Right hindlimb (tissue), 1 donor: ENCODE measurements at regions not wholly inside any gene's neighbourhood (a gene's known extent, or its start where the extent isn't known, plus 50 kb on each side); places are given as distances from the start of the nearest gene placed in this dataset.
"Not testable (repeated sequence)": the region's sequence is repeated elsewhere in the genome, so short reads cannot be mapped to it uniquely, and the experiment has no call there.

Experiments
- DNase-seq: peaks from one replicate; pipeline ENCODE4 v3.0.0-alpha.2; 2018

GRCh38 chr1:103344930-103345329, 180.6 kb upstream of the RNPC3 start:
- no peak for DNase-seq

DNA sequence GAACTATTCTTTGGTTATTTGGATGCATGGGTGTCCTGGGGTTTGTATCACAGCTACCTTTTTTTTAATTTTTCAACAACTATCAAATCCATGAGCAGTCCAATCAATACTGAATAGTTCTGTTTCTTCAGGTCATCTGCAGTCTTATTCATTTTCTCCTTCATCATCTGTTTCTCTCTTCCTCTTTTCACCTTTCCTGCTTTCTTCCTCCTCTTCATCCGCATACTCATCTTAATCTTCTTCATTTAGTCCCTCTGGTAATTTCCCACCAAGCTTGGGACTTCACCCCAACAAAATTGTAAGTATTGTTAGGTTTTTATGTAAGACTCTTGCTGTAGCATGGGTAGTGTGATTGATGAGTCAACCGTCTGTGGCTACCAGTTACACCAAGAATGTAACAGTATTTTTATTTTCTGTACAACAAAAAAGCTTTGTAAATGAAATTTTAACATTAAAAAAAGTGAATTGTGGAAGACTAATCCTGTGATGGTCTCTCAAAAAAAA, 184.1 kb upstream of the RNPC3 start:
- DNase-seq = no peak

DNA sequence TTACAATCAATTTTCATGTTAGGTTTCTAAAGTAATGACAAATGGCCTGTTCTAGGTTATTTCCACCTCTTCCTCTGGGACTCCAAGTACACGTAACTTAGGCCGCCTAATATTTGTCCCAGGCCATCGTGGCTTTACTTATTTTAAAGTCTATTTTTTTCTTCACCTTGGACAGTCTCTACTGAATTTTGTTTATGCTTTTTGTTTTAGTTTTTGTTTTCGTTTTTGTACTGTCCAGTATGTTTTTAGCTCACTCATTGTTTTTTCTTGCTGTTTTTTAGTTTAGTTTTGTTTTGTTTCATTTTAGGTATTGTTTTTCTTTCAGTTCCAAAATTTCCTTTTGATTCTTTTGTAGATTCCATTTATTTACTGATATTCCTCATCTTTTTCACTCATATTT, 187.7 kb upstream of the RNPC3 start:
- no peak for DNase-seq

- DNase-seq = peak; percentile 23
Measured at GRCh38 chr1:103336408-103336807, 189.1 kb upstream of the RNPC3 start.

DNA sequence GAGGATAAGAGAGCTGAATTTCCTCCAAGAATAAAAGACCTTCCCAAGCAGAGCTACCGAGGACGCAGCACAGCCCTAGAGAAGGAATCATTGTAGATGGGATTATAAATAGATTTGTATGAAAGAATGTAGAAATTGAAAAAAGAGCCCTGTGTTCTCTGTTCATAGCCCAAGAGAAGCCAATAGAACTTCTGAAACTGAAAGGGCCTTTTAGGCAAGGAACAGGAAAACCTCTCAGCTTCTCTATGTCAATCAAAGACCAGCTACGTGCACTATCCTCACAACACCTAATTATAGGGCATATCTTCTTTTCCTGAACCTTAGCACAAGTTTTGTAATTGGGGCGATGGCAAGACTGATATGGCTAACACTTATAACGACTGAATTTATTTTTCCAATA, 192.4 kb upstream of the RNPC3 start:
- DNase-seq = no peak

DNA sequence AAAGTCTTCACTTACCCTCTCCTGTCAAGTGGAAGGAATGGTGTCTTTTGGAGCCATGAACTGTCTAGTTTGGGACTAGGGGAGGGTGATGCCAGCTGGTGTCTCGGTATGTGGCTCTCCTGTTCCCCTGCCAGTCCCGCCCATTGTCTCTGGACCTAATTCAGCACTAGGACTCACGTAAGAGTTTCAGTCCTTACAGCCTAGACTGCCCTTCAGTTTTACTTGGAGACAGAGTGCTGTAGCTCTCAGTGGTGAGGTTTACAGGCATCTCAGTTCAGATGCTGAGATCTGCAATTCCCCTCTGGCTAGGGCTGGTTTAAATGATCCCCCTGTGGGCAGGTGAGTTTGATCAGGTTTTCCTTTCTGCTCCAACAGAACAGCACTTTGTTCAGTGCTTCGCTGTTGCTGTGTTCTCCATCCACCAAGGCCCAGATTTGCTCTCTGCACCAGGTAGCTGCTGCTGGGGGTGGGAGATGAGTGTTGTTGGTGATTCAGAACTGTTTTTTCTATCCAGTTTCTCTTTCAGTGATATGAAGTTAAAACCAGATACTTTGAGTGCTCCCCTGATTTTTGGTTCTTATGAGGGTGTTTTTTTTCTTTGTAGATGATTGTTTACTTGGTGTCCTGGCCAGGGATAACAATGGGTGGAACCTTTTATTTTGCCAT, 198.3 kb upstream of the RNPC3 start:
- no peak for DNase-seq

DNA sequence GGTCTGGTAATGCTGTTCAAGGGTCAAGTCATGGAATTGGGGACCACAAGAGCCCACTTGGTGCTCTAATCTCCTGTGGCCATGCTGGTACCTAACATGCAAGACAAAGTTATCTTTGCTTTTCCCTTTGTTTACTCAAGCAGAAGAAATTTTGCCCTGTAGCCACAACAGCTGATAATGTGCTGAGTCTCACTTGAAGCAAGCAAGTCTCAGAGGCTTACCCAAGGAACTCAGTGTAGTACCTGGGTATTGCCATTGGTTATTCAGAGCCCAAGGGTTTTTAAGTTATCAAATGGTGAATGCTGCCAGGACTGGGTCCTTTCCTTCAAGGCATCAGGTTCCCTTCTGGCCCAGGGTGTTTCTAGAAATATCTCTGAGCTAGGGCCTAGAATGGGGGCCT, 198.9 kb upstream of the RNPC3 start:
- no peak for DNase-seq

DNA sequence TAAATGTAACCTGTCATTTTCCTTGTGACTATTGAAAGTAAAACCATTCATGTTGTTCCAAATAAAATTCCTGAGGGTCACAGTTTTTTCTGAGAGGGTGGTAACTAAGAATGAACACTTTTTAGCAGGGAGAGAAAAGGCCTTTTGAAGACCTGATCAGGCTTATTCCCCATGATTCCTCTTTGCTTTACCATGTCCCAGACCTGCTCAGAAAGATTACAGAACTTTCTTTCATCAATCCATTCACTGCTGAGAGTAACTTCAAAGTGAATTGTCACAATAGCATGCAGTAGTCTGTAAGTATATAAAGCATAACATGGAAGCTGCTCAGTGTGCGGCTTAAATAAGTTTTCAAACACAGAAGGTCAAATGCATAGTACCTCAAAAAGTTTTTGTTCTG, 201.5 kb upstream of the COL11A1 start:
- DNase-seq = no peak

GRCh38 chr1:103307751-103308150, 199.4 kb upstream of the COL11A1 start:
- no peak for DNase-seq

- DNase-seq = peak; percentile 34
Measured at GRCh38 chr1:103283841-103284669, 175.7 kb upstream of the COL11A1 start.

GRCh38 chr1:103283371-103283770, 175.0 kb upstream of the COL11A1 start:
- DNase-seq = no peak

DNA sequence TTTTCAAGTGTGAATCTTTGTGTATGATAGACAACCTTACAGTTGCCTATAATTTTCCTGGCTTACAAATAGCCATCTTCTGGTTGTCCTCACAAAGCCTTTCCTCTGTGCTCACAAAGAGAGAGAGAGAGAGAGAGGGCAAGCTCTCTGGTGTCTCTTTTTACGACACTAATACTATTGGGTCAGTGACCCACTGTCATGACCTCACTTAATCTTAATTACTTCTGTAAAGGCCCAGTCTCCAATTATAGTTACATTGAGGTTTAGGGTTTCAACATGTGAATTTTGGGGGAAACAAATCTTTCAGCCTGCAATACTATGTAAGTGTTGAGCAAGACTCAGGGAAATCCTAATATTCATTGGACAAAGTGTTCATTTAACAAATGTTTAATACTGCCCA, 167.4 kb upstream of the COL11A1 start:
- DNase-seq = no peak

DNA sequence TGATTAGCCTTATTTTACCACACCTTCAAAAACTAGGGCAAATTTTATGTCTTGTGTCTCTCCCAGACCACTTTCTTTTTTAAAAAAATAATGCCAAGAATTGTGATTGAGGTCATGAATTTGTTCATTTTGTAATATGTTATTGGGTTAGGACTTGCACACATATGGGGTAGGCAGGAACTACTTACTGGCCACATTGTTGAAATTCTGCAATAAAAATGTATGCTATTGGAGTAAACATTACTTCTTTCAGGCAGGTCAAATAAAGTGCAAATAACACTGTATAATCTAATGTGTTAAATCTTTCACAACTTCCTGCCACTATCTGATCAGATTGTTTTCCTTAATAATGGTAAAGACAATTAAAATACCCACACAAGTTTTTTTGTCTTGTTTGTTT, 166.6 kb upstream of the COL11A1 start:
- DNase-seq = no peak

GRCh38 chr1:103273106-103273505, 164.8 kb upstream of the COL11A1 start:
- no peak for DNase-seq

DNA sequence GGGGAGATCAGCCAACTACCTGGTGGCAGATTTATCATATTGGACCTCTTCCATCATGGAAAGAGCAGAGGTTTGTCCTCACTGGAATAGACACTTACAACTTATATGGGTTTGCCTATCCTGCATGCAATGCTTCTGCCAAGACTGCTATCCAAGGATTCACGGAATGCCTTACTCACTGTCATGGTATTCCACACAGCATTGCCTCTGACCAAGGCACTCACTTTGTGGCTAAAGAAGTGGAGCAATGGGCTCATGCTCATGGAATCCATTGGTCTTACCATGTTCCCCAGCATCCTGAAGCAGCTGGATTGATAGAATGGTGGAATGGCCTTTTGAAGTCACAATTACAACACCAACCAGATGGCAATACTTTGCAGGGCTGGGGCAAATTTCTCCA, 163.1 kb upstream of the COL11A1 start:
- not testable (repeated sequence) for DNase-seq

DNA sequence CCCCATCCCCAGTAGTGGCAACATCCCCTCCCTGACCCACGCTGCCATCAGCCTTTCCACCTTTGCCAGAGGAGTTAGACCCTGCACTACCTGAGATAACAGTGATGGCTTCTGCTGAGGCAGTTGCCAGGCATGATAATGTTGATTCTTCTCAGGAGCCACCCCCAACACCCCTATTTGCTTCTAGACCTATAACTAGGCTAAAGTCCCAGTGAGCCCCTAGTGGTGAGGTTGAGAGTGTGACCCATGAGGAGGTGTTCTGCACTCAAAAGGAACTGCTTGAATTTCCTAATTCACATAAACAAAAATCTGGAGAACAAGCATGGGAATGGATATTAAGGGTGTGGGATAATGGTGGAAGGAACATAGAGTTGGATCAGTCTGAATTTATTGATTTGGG, 159.6 kb upstream of the COL11A1 start:
- DNase-seq = no peak

GRCh38 chr1:103267266-103267665, 158.9 kb upstream of the COL11A1 start:
- DNase-seq = no peak

- DNase-seq = no peak
Measured at GRCh38 chr1:103266036-103266435, 157.7 kb upstream of the COL11A1 start.

DNA sequence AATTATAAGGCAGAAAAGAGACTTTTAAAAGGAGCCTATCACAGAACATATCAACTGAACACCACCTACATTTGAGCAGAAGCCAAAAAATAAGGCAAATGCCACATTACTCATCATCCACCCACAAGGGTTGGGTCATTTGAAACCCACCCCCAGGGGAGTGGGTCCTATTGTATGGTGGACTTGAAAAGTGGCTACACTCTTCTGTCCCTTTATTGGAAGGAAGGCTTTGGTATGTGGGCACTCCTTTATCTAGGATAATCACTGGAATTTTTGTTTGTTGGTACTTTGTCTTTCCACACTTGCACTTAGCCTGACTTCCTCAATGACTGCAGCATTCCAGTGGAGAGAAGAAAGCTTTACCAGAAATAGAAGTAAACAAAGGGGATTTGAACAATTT, 157.2 kb upstream of the COL11A1 start:
- no peak for DNase-seq

GRCh38 chr1:103259982-103260381, 151.7 kb upstream of the COL11A1 start:
- DNase-seq = no peak

- no peak for DNase-seq
Measured at GRCh38 chr1:103256490-103256889, 148.2 kb upstream of the COL11A1 start.

GRCh38 chr1:103254691-103255090, 146.4 kb upstream of the COL11A1 start:
- DNase-seq = no peak

- peak; percentile 16 for DNase-seq
Measured at GRCh38 chr1:103250441-103250861, 142.1 kb upstream of the COL11A1 start.

- no peak for DNase-seq
Measured at GRCh38 chr1:103248417-103249102, 140.2 kb upstream of the COL11A1 start.
